IPS-NIHi7 (cell line): ENCODE measurements at regions not wholly inside any gene's neighbourhood (a gene's known extent, or its start where the extent isn't known, plus 50 kb on each side); places are given as distances from the start of the nearest gene placed in this dataset.

Experiments used
- DNase-seq: peaks from one replicate; pipeline ENCODE4 v3.0.0; 2012; ENCODE audit warnings: mixed read lengths; ENCODE audit errors: extremely low spot score

DNA sequence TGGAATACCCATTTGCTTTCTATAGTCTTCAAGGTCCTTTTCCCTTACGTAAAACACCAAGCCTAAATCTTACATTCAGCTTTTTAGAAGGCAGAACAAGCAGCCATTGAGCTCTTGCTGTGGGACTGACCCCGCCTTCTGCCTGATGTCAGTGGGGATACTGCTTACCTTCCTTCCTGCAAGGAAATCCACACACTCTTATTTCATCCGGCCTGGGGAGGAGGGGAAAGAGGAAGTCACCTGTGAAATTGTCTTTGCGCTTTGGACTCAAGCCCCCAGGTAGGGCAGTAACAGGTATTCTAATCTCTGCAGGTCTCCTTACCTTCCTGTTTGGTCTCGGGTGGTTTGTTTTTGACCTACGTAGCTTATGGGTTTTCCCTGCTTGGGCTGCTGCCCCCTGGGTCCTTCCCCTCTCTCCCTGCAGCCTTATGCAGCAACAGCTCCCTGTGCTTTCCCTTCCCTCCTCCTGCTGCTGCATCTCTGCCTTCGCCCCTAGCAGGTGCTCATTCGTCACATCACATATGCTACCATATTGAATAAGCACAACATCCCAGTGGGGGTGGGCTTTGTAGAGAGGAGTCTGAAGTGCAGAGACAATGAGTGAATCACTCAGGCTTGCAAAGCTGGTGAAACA lies 402.5 kb upstream of the TRIB2 start:
- peak; percentile 31 for DNase-seq

DNA sequence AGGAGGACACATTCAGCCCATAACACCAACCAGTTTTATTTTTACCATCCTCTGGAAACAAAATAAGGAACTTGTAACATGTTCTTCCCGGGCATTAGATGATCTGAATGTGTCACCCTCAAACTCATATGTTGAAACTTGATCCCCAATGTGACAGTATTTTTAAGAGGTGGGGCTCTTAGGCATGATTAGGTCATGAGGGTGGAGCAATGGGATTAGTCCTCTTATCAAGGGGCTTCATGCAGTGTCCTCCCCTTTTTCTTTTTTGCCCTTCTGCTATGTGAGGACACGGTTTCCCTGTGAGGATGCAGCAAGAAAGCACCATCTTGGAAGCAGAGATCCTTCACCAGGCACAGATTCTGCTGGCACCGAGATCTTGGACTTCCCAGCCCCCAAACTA lies 401.5 kb upstream of the TRIB2 start:
- no peak for DNase-seq

- DNase-seq = no peak
Measured at GRCh38 chr2:12316476-12316875, 400.3 kb upstream of the TRIB2 start.

- DNase-seq = no peak
Measured at GRCh38 chr2:12317286-12317685, 399.4 kb upstream of the TRIB2 start.

DNA sequence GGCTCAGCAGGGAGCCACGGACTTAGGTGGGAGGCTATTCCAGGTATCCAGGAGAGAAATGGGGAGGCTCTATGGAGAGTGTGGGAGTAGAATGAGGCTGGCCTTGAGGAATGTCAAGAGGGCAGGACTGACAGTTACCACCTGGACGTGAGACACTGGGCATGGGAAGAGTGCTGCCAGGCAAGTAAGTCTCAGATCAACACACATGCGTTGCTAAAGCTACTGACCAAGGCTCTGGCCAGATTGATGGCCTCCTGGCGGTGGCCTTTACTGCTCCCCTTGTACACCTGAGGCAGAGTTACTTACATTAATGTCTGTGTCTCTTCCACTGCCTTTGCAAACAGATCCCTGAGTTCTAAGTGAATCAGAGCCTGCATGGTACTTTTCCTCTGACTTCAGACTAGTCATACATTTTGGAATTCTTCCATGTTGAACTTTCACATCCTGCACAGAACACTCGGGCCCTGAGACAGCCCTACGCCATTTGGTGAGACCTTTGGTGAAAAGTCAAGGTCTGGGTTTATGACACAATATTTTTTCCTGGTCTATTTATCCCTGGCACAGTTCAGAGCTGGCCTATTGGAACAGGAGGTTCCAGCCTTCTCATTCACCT lies 398.8 kb upstream of the TRIB2 start:
- no peak for DNase-seq

DNA sequence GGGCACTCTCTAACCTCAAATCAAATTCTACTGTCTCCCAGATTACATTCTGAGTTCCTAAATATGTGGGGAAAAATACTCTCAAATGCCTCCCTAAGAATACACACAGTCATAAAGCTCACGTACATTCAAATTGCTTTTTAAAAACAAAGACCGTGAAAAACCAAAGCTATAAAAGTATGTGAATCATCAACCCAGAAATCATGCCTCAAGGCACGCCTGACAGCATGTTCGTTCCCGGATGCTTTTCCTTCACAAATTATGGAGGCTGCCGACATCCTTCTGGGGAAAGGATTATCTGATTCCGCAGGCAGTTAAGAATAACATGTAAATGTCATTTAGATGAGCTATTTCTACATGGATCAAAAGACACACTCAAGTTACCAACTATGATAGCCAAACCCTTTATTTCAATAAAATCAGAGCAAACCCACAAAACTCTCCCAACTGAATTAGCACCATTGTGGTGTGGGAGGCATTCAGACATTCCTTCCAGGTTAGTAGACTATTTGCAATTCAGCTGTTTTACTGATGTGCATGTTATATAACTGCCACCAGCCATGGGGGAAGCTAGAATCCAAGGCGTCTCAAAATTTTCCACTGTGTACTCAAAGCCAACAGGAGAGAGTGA lies 398.2 kb upstream of the TRIB2 start:
- DNase-seq = no peak

DNA sequence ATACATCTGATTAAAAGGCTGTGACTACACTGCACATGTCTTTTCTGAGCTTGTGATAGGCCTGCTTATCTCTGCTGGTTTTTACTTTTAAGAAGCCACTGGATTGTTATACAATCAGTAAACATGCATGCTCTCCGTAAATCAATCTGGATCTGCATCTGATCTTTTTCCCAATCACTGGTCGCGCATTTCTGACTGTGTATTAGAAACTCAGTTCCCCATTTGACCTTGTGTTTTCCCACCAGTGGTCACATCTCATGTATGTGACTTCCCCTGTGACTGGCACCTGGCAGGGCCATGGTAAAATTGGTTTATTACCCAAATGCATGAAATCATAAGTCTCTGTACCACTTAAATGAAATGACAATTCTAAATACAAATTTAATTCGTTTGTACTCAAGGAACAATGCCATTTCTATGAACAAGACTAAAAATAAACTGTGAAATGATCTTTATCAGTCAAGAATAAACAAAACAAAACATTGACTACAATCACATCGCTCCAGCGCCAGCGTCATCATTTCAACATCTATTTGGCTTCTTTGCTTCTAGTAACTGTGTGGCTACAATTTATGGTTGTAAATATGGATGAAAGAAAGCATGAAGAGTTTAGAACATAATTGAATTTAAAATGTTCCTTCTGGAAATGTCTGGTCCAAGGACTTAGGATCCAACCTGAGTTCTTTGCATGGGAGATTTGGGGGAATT lies 396.6 kb upstream of the TRIB2 start:
- DNase-seq = no peak

DNA sequence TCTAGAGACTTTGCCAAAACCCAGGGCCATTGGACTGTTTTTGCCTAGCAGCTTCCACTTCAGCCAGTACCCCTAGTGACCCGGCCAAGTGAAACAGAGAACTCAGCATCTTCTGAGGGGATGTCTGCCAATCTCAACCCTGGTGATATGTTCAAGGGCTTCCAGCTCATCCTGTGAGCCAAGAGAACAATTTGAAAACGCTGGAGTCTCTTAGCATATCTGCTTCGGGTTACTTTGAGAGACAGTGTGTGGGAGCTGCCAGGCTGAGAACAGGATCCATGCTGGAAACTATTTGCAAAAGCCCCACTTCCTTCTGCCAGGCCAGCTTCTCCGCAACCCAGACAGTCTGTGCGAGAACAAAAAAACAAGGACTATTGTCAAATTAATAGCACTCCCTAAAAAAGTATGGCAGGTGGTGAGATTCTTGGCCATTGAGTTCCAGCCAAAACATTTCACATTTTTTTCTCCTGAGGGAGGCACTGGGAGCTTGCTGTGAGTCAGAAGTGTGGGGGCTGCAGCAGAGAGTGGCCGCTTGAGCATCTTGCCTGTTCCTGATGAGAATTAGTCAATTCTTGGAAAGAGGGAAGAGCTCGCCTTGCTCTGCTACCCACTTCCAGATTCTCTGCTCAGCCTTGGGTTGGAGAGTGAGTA lies 395.6 kb upstream of the TRIB2 start:
- no peak for DNase-seq

GRCh38 chr2:12321886-12322285 lies 394.9 kb upstream of the TRIB2 start:
- no peak for DNase-seq

GRCh38 chr2:12325806-12326205 lies 390.9 kb upstream of the TRIB2 start:
- peak; percentile 26 for DNase-seq

DNA sequence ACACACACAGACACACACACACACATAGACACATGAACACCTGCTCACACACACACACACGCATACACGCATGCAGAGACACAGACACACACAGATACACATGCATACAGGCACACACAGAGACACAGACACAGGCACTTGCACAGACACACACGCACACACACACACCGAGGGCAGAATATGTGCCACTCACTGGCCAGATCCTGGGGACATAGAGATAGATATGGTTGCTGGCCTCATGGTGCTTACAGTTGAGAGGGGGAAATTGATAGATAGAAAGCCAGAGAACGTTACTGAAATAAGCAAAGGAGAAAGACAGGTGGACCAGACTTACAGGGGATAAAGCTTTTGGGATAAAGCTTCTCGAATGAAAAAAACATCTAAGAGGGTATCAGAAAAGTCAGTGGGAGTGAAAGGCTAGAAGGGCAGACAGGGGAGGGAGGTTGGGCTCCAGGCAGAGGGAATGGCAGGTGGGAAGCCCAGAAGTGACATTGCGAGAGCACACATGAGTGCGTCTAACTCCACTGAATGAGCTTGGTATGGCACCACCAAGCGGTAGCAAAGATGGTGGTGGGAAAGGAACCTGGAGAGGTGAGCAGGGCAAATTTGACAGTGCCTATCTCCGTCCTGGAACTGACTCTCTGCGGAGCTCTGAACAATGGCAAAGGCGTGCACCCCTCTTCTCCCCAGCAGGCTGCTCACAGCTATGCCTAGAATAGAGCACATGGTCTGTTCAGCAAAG lies 390.1 kb upstream of the TRIB2 start:
- peak; percentile 64 for DNase-seq

DNA sequence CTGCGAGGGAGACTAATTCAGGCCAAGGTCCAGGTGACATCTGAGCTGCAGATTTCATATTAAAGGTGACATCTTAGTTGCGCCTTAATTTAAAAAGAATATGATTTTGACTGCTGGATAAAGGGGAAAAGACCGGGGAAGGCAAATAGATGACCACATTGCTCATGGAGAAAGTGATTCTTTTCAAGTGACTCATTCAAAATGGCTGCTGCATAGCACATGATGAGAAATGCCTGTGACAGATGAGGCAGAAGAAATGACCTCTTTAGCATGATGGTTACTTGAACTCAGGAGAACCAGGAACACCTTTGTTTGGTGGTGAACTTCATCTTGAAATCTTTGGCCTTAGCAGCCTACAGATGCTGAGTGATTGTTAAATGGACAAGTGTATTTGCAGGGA lies 385.8 kb upstream of the TRIB2 start:
- DNase-seq = no peak

- DNase-seq = no peak
Measured at GRCh38 chr2:12331698-12332097, 385.0 kb upstream of the TRIB2 start.

GRCh38 chr2:12333293-12333692 lies 383.4 kb upstream of the TRIB2 start:
- DNase-seq = no peak

DNA sequence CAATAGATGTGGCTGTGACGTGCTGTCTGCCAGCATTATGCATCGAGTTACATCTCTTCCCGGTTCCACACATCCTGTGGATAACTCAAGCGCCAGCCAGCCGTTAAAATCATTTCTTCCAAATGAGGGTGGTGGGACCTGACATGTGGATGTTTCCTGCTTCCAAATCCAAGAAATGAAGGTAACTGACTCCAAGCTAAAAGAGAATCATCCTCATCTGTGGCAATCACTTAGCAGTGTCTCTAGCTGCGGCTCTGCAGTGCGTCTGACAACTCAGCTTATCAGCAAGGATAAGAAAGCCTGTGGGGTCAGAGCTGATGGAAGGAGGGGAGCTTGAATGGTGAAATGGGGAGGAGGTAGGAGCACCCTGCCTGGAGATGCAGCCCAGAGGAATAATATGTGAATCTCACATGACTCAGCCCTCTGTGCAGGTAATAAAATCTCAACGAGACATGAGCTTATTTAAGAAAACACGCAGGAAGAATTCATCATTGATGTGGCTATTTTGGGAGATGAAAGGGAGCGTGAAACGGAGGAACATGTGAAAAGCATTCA lies 382.2 kb upstream of the TRIB2 start:
- DNase-seq = no peak

- no peak for DNase-seq
Measured at GRCh38 chr2:12335131-12335530, 381.6 kb upstream of the TRIB2 start.

GRCh38 chr2:12335995-12336394 lies 380.7 kb upstream of the TRIB2 start:
- DNase-seq = no peak

- DNase-seq = no peak
Measured at GRCh38 chr2:12338946-12339697, 377.6 kb upstream of the TRIB2 start.

DNA sequence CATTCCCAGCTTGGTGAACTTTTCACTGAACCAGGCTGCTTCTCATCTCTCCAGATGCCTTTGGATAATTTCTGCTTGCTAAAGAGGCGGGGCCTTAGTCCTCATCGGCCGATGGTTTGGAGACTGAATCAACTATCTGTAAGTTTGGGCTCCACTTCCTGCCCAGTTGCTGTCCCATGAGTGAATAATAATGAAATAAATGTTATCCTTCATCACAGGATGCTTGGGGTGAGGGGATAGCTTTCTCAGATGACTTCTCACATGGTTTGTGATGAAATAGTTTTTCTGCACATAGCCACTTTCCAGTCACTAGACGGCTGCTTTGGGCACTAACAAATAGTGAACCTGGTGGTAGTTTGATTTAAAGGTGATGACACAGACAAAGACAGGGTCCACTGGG lies 376.6 kb upstream of the TRIB2 start:
- DNase-seq = no peak

DNA sequence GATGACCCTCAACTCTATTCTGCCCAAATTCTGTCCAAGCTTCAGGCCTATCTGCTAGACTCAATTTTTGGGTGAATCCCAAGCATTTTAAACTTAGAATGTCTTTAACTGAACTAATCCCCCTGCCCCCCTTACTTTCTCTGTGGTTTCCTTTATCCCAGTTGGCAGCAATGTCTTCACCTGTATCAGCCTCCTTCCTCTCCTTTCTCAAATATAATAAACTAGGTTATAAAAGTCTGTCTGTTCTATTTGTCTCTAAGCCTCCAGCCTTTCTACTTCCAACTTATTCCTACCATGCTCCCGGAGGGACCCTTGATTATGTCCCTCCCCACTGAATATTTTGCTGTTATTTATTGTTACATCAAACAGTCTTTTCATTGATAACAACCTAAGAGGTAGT lies 375.5 kb upstream of the TRIB2 start:
- DNase-seq = no peak

DNA sequence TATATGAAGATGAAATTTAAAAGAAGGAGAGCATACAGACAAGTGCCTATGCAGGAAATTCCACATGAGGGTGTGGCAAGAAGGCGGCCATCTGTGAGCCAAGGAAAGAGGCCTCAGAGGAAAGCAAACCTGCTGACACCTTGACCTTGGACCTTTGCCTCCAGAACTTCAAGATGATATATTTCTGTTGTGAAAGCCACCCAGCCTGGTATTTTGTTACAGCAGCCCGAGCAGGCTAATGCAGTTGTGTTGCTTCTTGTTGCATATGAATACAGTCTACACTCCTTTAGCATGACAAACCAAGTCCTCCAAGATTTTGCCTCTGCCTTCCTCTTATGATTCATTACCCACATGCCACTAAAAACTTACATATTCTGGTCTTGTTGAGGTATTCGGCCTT lies 374.8 kb upstream of the TRIB2 start:
- no peak for DNase-seq
